ENCODE measurements at regions not wholly inside any gene's neighbourhood (a gene's known extent, or its start where the extent isn't known, plus 50 kb on each side); places are given as distances from the start of the nearest gene placed in this dataset.
"Not testable (repeated sequence)": the region's sequence is repeated elsewhere in the genome, so short reads cannot be mapped to it uniquely, and the experiment has no call there.

DNA sequence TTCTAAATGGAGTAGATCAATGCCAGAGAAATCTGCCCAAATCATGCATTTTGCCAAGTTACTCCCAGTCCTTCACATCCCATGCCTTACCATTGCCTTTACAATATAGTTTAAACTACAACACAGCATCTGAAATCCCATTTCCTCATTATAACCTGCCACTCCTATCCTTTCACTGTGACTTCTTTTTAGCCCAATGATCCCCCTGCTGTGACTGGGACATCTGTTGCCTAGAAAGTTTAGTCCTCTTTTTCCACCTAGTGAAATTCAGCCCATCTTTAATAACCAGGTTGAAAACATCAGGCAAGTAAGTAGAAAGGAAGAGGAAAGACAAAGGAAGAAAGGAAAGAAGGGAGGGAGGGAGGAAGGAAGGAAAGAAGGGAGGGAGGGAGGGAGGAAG lies 627.9 kb upstream of the ZNF385D start:
- FAIRE-seq (no peak), DNase-seq (ENCODE audit: insufficient read length, low spot score) (no peak)
- TF ChIP-seq SPI1 (IDR thresholded peaks at IDR 0.05; ENCODE audit: low read depth, low read length) (no peak), PAX5 (IDR thresholded peaks at IDR 0.05; ENCODE audit: insufficient read depth, low read length, severe bottlenecking) (no peak), POLR2A (IDR thresholded peaks at IDR 0.05; ENCODE audit: low read depth, low read length) (no peak), POLR2AphosphoS5 (IDR thresholded peaks at IDR 0.05; ENCODE audit: low read depth, low read length) (no peak), TAF1 (IDR thresholded peaks at IDR 0.05; ENCODE audit: low read depth, low read length) (no peak), POU2F2 (IDR thresholded peaks at IDR 0.05; ENCODE audit: low read depth, low read length) (no peak)

DNA sequence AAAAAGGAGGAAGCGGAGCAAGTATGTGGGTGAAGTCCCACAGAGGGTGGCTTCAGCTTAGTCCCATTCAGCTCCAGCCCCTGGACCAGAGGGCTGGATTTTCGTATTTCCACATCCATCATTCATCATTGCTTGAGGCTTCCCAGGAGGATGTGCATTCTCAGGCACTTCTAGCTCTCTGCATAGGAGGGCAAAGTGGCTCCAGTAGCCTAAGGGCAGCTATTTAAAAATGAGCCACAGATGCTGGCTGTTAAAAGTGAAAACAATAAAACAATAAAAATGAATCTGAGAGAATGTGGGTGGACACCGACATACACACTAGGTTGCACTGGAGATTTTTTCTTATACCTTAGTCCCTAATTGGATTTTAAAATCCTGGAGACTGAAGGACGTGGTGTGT lies 629.2 kb upstream of the ZNF385D start:
- FAIRE-seq (no peak), DNase-seq (ENCODE audit: insufficient read length, low spot score) (no peak)
- no peak for TF ChIP-seq SPI1 (IDR thresholded peaks at IDR 0.05; ENCODE audit: low read depth, low read length)
- no peak for TF ChIP-seq PAX5 (IDR thresholded peaks at IDR 0.05; ENCODE audit: insufficient read depth, low read length, severe bottlenecking)
- no peak for TF ChIP-seq TAF1 (IDR thresholded peaks at IDR 0.05; ENCODE audit: low read depth, low read length)
- TF ChIP-seq POU2F2 (IDR thresholded peaks at IDR 0.05; ENCODE audit: low read depth, low read length): no peak
- no peak for TF ChIP-seq POLR2A (IDR thresholded peaks at IDR 0.05; ENCODE audit: low read depth, low read length)
- TF ChIP-seq POLR2AphosphoS5 (IDR thresholded peaks at IDR 0.05; ENCODE audit: low read depth, low read length): no peak

DNA sequence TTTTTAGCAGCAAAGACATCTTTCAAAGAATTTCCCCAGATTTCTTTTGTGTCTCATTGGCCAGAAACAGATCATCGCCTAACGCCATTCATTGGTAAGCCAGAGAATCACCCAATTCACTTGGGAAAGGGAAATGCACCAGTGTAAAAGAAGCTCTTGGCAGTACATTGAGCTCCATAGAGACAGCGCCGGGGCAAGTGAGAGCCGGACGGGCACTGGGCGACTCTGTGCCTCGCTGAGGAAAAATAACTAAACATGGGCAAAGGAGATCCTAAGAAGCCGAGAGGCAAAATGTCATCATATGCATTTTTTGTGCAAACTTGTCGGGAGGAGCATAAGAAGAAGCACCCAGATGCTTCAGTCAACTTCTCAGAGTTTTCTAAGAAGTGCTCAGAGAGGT lies 630.6 kb upstream of the ZNF385D start:
- not testable (repeated sequence) for DNase-seq (ENCODE audit: insufficient read length, low spot score); FAIRE-seq

DNA sequence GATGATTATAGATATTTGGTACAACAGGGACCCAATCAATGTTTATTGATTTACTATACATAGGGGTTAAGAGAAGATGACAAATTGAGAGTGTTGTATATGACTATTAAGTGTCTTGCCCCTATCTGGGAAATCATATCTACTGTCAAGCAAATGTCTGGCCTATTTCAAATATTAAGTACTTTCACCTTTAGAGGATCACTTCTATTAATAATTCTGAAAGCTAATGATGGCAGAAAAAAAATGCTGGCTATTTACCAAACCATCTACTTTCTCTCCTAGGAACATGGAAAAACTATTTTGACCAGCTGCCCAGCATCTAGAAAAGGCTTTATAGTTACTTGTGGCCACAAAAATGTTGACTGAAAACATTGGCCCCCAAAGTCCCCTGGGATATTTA lies 632.3 kb upstream of the ZNF385D start:
- TF ChIP-seq POU2F2 (IDR thresholded peaks at IDR 0.05; ENCODE audit: low read depth, low read length) (no peak), PAX5 (IDR thresholded peaks at IDR 0.05; ENCODE audit: insufficient read depth, low read length, severe bottlenecking) (no peak)
- FAIRE-seq: no peak
- no peak for DNase-seq (ENCODE audit: insufficient read length, low spot score)

DNA sequence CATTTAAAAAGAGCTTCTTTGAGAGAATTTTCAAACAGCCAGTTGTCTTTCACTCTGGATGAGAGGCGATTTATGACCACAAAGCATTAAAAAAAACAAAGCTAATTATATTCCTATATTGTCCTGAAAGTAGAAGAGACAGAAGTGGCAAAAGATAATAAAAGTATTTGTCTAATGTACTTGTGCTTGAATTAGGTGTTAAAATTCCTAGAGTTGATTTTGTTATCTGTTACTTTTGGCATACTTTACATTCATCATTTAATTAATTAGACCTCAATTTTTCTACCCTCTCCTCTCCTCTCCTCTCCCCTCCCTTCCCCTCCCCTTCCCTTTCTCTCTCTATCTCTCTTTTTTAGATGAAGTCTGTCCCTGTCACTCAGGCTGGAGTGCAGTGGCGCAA lies 635.1 kb upstream of the ZNF385D start:
- TF ChIP-seq TAF1 (IDR thresholded peaks at IDR 0.05; ENCODE audit: low read depth, low read length) (no peak), SPI1 (IDR thresholded peaks at IDR 0.05; ENCODE audit: low read depth, low read length) (no peak), PAX5 (IDR thresholded peaks at IDR 0.05; ENCODE audit: insufficient read depth, low read length, severe bottlenecking) (no peak), POLR2AphosphoS5 (IDR thresholded peaks at IDR 0.05; ENCODE audit: low read depth, low read length) (no peak)
- DNase-seq (ENCODE audit: insufficient read length, low spot score): no peak
- no peak for FAIRE-seq

DNA sequence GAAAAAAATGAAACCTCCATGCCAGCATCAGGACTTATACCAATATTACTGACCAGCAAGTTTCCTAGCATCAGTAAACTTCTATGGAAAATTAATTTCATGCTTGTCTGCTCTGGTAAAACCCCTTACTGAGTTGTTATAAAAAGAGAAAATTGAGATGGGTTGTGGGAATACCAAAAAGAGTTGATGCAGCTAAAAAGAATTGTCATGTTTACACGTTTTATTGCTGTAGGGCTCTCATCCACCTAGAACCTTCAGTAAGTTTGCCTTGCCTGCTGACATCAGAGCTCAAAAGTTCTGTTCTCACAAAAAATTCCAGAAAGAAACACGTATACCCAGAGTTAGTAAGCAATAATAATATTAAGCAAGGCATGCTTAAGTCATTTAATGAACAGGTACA lies 641.3 kb upstream of the ZNF385D start:
- TF ChIP-seq POLR2AphosphoS5 (IDR thresholded peaks at IDR 0.05; ENCODE audit: low read depth, low read length): no peak
- TF ChIP-seq POLR2A (IDR thresholded peaks at IDR 0.05; ENCODE audit: low read depth, low read length): no peak
- TF ChIP-seq PAX5 (IDR thresholded peaks at IDR 0.05; ENCODE audit: insufficient read depth, low read length, severe bottlenecking): no peak
- no peak for TF ChIP-seq TAF1 (IDR thresholded peaks at IDR 0.05; ENCODE audit: low read depth, low read length)
- TF ChIP-seq POU2F2 (IDR thresholded peaks at IDR 0.05; ENCODE audit: low read depth, low read length): no peak
- no peak for TF ChIP-seq SPI1 (IDR thresholded peaks at IDR 0.05; ENCODE audit: low read depth, low read length)
- DNase-seq (ENCODE audit: insufficient read length, low spot score): no peak
- FAIRE-seq: no peak

DNA sequence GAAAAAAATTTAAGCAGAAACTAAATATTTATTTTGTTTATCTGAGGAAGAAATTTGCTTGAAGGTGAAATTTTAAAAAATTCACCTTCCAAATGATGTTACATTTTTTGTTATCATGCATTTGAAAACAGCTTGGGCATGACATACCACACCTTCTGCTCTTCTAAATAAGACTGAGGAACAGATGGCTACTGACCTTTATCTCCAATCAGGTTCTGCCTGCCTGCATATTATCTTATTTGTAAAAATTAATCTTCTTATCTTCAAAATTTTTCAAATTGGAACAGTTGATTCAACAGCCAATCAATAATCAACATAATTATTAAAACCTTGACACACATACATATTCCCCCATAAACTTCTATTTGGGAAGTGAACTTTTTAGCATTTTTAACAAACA lies 641.8 kb upstream of the ZNF385D start:
- no peak for FAIRE-seq
- no peak for TF ChIP-seq PAX5 (IDR thresholded peaks at IDR 0.05; ENCODE audit: insufficient read depth, low read length, severe bottlenecking)
- TF ChIP-seq POU2F2 (IDR thresholded peaks at IDR 0.05; ENCODE audit: low read depth, low read length): no peak
- DNase-seq (ENCODE audit: insufficient read length, low spot score): no peak

DNA sequence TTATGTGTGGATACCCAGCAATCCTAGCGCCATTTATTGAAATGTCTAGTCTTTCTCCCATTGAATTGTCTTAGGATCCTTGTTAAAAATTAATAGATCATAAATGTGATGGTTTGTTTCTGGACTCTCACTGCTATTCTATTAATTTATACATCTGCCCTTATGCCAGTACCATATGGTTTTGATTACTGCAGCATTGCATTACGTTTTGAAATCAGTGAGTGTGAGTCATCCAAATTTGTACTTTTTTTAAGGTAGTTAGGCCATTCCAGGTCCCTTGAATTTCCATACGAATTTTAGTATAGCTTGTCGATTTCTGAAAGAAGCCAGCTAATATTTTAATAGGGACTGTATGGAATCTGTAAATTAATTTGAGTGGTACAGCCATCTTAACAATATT lies 648.6 kb upstream of the ZNF385D start:
- DNase-seq (ENCODE audit: insufficient read length, low spot score): no peak
- TF ChIP-seq POLR2AphosphoS5 (IDR thresholded peaks at IDR 0.05; ENCODE audit: low read depth, low read length) (no peak), PAX5 (IDR thresholded peaks at IDR 0.05; ENCODE audit: insufficient read depth, low read length, severe bottlenecking) (no peak), TAF1 (IDR thresholded peaks at IDR 0.05; ENCODE audit: low read depth, low read length) (no peak), POLR2A (IDR thresholded peaks at IDR 0.05; ENCODE audit: low read depth, low read length) (no peak), SPI1 (IDR thresholded peaks at IDR 0.05; ENCODE audit: low read depth, low read length) (no peak), POU2F2 (IDR thresholded peaks at IDR 0.05; ENCODE audit: low read depth, low read length) (no peak)
- FAIRE-seq: no peak

DNA sequence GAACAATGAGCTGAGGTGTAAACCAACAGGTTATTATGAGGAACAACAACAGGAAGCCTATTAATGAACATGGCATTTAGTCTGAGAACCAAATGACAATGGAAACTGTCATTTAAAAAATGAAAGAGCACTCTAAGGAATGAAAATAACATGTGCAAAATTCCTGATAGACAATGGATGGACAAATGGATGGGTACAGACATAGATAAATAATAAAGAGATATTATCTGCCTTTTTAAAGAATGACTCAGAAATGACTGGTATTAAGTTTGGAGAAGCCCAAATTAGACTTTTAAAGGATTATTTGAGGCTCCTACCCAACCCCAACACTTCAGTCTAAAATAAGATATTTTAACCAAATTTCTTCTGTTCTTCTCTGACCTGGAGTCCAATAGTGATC lies 650.5 kb upstream of the ZNF385D start:
- DNase-seq (ENCODE audit: insufficient read length, low spot score): no peak
- FAIRE-seq: no peak
- TF ChIP-seq POLR2AphosphoS5 (IDR thresholded peaks at IDR 0.05; ENCODE audit: low read depth, low read length): no peak
- TF ChIP-seq TAF1 (IDR thresholded peaks at IDR 0.05; ENCODE audit: low read depth, low read length): no peak
- no peak for TF ChIP-seq POU2F2 (IDR thresholded peaks at IDR 0.05; ENCODE audit: low read depth, low read length)
- no peak for TF ChIP-seq SPI1 (IDR thresholded peaks at IDR 0.05; ENCODE audit: low read depth, low read length)
- no peak for TF ChIP-seq PAX5 (IDR thresholded peaks at IDR 0.05; ENCODE audit: insufficient read depth, low read length, severe bottlenecking)
- no peak for TF ChIP-seq POLR2A (IDR thresholded peaks at IDR 0.05; ENCODE audit: low read depth, low read length)

DNA sequence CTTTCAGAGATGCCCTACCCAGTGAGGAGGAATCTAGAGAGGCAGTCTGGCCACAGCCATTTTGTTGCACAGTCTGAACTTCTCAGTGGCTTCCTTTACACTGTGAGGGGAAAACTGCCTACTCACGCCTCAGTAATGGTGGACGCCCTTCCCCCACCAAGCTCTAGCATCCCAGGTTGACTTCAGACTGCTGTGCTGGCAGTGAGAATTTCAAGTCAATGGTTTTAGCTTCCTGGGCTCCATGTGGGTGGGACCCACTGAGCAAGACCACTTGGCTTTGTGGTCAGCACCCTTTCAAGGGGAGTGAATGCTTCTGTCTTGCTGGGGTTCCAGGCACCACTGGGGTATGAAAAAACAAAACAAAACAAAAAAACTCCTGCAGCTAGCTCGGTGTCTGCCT lies 663.2 kb upstream of the ZNF385D start:
- no peak for FAIRE-seq

DNA sequence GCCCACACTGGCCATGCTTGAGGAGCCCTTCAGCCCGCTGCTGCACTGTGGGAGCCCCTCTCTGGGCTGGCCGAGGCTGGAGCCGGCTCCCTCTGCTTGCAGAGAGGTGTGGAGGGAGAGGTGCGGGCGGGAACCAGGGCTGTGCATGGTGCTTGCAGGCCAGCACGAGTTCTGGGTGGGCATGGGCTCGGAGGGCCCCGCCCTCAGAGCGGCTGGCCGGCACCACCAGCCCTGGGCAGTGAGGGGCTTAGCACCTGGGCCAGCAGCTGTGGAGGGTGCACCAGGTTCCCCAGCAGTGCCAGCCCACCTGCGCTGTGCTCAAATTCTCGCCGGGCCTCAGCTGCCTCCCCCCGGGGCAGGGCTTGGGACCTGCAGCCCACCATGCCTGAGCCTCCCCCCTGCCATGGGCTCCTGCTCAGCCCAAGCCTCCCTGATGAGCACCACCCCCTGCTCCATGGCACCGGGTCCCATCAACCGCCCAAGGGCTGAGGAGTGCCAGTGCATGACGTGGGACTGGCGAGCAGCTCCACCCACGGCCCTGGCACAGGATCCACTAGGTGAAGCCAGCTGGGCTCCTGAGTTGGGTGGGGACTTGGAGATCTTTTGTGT lies 665.9 kb upstream of the ZNF385D start:
- not testable (repeated sequence) for DNase-seq (ENCODE audit: insufficient read length, low spot score); FAIRE-seq

More for the DNA sequence above, 663.2 kb upstream of the ZNF385D start:
- TF ChIP-seq POLR2A (IDR thresholded peaks at IDR 0.05; ENCODE audit: low read depth, low read length) (no peak), POU2F2 (IDR thresholded peaks at IDR 0.05; ENCODE audit: low read depth, low read length) (no peak), POLR2AphosphoS5 (IDR thresholded peaks at IDR 0.05; ENCODE audit: low read depth, low read length) (no peak), SPI1 (IDR thresholded peaks at IDR 0.05; ENCODE audit: low read depth, low read length) (no peak), PAX5 (IDR thresholded peaks at IDR 0.05; ENCODE audit: insufficient read depth, low read length, severe bottlenecking) (no peak), TAF1 (IDR thresholded peaks at IDR 0.05; ENCODE audit: low read depth, low read length) (no peak)
- DNase-seq (ENCODE audit: insufficient read length, low spot score): no peak

Measured in GM12891 (cell line).